Ovary (tissue), 3 donors: ENCODE measurements at regions not wholly inside any gene's neighbourhood (a gene's known extent, or its start where the extent isn't known, plus 50 kb on each side); places are given as distances from the start of the nearest gene placed in this dataset.

Experiments used
- CTCF ChIP-seq, 3 donors: fragments of 450-650 bp in 2 of 3; fragments of 200-600 bp in 1 of 3; IDR thresholded peaks; one replicate each; pipeline versions ENCODE4 v1.5.1 to v1.8.0; 2016 to 2022; ENCODE audit warnings: antibody characterized with exemption in 3 of 3, mild to moderate bottlenecking in 1 of 3
- EP300 ChIP-seq: sonication (generic); formaldehyde crosslinking; IDR thresholded peaks from one replicate; pipeline ENCODE4 v1.6.1; 2017; ENCODE audit warnings: antibody characterized with exemption
- POLR2A ChIP-seq: fragments of 450-650 bp; IDR thresholded peaks from one replicate; pipeline ENCODE4 v1.6.1; 2017; ENCODE audit warnings: antibody characterized with exemption, mild to moderate bottlenecking, moderate library complexity
- donor health status: DM: no; HTN: no; CAD: no.

GRCh38 chr3:139226731-139227130 is 117.1 kb upstream of the MRPS22 start:
- TF ChIP-seq CTCF (IDR thresholded peaks at IDR 0.05): no peak
- no peak for TF ChIP-seq EP300
- no peak for TF ChIP-seq POLR2A
